NCI-H2081 (cell line): ENCODE measurements at regions not wholly inside any gene's neighbourhood (a gene's known extent, or its start where the extent isn't known, plus 50 kb on each side); places are given as distances from the start of the nearest gene placed in this dataset.

ENCODE experiments used
- DNase-seq, 2 experiments: peaks; one replicate each; lab custom pipeline; 2025; lab: John Stamatoyannopoulos, UW

DNA sequence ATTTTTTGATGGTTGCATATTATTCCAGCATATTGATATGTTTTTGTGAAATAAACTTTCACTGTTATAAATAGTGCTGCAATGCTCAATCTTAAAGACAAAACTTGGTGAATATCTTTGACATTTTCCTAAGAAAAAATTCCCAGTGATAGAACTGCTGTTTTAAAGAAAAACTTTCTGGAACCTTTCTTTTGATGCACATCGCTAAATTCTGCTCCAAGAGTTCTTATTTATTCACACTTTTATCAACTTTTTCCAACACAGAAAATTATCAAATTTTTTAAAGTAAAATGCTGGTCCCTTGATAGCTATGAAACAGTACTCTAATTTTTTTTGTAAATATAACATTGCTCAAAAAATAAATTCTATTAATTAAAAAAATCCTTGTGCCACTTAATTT is 196.6 kb downstream of the HS3ST3A1 start:
- DNase-seq = no peak

DNA sequence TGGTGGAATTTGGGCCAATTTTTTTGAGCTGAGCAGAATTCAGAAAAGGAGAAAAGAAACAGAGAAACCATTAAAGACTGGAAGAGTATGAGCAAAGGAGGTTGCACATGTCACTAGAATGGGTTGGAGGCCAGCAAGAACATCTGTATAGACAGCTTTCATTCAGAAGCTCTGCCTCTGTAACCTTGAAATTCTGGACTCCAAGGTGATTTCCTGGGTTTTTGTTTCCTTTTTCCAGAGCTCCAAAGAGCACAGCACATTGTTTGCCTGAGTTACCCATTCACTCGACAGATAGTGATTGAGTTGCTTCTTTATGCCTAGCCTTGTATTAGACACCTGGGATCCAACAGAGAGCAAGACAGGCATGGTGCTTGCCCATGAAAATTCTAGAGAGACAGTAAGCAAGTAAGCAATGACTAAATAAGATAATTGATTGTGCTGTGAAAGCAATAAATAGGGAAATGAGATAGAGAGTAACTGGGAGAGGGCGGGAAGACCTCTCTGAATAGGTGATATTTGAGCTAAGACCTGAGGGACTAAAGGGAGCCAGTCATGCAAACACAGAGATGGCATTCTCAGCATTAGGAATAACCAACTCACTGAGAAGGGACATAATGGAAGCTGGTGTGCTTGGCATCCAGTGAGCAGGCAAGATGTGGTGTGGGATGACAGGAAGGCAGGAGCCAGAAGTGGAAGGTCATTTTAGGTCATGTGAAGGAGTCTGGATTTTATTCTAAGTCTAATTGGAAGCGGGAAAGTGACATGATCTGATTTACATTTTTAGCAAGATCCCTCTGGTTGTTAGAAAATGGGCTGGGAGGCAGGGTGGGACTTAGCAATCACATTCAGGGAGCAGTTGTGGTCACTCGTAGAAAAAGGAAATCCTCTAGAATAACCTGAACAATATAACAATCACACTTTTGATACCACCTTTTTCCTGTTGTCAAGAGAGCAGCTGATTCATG is 197.5 kb downstream of the HS3ST3A1 start:
- no peak for DNase-seq

DNA sequence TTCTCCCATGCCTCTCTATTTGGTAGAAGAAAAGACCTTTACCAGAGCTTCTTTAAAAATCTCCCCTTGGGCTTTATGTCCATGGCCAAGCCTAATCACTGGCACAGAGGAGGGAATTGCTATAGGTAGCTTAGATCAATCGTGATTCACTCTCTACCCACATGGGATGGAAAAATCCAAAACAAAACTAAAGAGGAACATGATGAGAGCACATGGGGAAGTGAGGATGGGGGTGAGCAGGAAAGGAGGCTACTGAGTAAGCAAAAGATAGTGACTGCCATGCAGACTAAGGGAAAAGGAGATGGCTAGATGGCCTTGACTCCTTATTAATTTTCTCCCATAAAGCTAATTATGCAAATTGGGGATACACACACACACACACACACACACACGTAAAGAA is 201.2 kb downstream of the HS3ST3A1 start:
- no peak for DNase-seq

DNA sequence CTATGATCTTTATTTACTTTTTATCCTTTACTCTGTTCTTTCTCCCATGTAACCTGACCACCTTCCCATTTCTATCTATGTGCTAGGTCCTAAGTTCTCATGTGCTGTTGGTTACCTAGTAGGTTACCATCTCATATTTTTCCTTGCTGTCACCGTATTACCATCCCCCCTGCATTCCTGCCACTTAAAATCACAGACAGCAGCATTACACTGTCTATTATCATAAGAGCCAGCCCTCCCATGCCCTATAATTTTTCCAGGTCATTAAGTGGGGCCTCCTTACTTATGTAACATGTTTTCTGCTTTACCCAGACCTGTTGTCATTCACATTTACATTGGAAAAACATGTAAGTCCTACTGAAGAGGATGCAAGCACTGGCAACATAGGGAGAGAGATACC is 202.9 kb downstream of the HS3ST3A1 start:
- no peak for DNase-seq

DNA sequence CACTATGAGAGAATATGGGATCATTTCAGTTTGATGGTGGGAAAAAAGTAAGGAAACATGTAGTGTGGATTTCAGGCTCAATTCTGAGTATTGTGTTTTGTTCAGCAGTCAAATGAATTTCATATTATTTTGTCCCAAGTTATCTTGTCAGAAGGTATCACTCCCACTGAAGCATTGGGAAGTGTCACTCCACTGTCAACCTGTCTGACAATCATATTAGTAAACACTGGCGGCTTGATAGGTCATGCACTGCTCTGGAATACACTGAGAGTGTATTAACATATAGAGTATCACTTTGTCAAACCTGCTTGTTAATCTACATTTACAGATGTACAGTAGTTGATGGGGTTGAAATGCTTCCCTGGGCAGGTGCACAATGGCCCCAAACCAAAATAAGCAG is 203.6 kb downstream of the HS3ST3A1 start:
- DNase-seq = no peak

DNA sequence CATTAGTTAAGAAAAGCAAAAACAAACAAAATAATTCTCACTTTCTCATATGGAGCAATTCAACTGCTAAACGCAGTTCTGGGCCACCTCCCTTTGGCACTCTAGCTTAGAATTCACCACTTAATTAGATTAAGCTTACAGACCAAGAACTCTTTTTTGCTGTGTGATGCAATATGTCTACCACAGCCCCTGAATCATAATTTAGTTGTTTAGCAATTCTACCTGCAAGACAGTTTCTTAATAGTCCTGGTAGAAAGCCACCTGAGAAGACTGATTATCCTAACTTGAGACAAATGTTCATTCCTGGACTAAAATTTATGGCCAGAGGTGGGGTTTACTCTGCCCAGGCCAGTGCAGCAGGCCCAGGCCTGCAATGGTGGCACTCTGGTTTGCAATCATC is 205.9 kb downstream of the HS3ST3A1 start:
- DNase-seq = no peak

DNA sequence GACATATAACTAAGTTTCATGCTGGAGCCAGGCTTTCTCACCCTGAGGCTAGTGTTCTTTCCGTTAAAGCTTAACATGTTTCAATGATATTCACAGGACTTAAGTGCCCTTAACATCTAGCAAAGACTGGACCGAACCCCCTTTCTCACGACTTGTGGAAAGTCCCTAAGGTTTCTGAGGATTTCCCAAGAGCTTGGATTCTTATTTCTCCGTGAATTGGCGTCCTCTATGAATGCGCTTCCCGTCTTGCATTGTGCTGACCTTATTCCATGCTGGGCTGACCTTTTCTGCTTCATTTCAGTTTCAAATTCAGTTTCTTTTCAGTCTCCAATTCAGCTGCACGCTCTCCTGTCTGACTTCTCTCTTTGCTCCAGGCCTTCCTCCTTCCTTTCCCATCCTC is 206.4 kb downstream of the HS3ST3A1 start:
- no peak for DNase-seq

DNA sequence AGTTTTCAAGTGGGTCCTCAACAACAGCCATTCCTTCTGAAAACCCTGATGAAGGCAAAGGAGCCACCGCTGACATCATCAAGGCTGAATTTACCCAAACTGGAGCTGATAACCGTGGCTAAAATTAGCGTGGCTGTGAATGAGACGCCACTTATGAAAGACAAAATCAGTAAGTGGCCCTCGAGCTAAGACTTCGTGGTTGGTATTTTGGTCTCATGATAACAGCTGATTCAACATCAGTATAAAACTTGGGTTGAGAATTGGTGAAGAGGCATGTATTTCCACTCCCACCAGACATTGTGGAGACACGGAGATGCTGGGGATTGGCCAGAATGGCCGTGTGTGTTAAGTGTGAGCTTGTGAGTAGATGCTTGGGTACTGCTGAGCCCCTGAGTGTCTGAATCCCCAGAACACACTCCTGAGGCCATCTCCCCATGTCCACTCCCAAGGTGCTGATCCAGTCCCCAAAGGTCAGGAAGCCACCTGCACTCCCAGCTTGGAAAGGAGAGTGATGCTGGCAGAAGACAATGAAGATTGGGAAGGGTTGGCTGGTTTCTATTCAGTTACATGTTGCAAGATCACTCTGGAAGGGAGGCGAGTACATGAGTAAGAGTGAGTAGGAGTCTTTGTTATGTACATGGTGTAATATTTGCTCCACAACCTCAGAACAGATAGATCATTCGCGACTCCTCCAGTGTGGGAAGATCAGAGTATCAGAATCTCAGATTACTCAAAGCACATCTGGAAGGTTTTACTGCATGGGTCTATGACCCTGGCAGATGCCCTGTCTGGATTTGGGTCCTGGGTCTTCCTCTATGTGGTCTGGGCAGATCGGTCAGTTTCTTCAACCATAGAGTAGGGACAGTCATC is 207.7 kb downstream of the HS3ST3A1 start:
- no peak for DNase-seq

DNA sequence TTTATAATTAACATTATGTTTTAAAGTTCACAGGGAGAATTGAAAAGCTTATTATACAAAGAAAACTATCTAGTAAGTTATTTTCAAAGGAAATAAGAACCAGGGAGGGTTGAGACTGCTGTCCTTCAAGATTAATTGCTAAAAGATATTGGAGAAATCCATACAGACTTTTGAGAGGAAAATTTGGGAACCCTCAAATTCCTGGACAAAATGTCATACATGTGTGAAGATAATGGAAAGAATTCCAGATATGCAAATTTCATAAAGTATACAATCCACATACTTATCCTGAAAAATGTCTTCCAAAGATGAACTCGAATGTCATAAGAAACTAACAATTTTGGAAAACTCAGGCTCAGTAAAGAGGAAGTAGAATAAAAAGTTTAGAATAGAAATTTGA is 213.8 kb downstream of the HS3ST3A1 start:
- DNase-seq = no peak

DNA sequence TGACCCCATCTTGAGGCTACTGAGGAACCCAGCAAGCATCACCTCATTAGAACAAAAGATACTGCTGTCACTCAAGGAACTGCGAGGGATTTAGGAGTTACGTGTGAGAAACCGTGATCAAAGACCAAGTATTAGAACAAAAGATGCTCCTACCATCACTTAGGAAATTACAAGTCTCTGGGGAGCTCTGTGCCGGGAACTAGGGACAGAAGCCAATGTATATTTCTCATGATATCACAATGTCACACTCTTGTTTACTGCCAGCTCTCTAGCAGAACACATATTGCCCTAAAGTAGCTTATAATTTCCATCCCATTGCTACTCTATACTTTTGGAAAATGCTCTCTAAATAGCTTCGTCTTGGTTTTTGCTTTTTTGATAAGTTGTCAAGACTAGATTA is 214.5 kb downstream of the HS3ST3A1 start:
- no peak for DNase-seq

DNA sequence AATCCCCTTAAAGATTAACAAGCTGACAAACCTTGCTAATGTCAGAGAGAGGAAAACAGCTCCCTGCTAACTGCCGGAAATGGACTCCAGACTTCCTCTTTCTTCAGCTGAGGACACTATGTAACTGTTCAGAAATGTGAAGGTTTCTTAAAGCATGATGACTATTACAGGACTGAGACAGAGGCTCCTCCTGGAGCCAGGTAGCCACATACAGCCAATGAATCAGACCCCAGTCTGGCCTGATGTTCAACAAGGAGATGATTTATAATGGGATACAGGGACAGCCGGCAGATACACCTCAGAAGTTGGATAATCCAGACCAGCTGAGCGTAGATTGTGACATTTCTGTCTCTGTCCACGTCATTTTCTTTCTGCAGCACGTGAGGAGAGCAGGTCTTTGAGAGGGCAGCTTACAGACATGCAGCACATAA is 216.2 kb downstream of the HS3ST3A1 start:
- DNase-seq = no peak

DNA sequence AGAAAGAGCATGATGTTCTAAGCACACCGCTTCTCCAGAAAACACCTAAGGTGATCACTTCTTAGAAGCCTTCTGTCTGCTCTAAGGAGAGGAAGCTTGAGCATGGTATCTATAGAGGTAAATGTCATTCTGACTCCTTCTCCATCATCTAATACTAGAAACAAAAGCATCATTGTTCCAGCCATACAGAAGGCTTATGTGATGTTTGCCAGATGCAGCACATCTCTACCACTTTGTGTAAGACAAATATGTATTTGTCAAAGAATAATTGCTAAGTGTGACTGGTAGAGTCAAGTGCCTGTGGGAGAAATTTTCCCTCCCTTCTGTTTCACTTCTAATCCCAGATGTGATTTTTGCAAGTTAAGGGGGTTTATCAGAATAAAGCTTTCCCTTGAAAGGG is 217.1 kb downstream of the HS3ST3A1 start:
- no peak for DNase-seq

DNA sequence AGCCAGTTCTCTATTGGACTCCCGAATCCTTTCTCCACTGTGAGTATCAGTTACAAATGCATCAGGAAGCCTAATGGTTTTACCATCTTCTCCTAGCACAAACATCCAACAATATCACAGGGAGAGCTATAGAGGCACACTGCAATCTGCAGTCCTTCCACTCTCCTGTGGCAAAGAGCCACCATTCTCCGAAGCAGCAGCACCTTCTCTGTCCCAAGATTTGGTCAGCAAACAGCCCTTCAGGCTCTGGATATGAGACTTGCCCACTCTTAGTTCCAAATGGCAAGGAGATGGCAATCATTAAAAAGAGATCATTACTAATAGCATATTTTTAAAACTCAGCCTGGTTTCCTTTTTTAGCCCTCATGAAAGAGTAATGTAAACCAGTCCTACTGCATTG is 223.4 kb downstream of the HS3ST3A1 start:
- no peak for DNase-seq

DNA sequence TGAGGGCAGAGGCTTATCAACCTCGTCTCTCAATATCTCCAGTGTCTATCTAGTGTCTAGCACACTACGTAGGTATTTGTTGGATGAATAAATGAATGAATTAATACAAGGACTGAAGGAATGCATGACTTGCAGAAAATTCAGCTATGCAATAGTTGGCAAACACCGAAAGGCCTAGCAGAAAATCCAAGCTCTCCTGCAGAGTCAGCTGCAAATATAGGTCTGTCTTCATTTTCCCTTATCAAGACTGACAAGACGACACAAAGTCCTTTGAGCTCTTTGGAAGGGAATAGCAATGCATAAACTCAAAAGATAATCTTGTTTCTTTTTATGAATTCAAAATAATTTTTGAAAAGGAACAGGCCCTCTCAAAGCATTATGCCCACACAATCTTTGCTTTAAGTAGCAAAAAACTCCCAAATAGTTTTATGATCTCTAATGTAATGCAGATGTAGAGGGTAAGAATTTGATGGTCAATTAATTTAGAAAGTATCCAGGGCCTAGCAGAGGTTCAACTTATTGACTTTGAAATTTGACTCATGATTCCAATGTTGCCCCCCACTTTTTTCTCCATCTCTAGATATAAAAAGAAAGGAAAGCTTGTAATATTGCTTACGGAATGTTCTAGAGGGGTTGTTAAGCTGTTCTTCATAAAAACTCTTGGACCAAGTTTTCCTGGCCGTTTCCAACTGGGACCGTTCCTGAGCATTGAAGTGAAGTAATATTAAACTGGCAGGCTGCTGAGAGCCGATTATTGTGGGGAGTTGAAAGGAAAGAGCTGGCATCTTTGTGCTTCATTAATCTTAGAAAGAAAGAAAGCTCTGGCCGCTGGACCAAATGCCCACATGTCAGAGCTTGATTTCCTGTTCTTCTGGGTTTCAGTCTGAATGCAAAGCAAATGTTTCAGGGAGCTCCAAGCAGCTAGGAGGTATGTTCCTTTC is 227.3 kb downstream of the HS3ST3A1 start:
- no peak for DNase-seq

DNA sequence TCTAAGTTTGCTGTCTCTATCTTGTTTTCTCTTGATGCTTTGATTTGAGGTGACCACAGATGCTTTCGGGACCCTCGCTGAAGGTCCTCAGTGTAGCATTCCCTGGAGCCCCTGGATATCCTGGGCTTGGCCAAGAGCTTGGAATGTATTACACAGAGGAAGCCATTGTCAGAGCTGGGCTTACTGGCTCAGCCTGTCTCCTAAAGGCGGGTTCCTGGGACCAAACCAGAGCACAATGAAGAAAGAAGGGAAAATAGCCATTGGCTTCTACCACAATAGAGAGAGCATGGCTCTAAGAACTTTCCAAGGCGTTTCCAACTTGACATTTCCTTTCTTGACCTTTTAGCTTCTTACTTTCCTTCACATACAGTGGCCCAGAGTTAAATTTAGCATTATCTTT is 229.3 kb downstream of the HS3ST3A1 start:
- DNase-seq = no peak

DNA sequence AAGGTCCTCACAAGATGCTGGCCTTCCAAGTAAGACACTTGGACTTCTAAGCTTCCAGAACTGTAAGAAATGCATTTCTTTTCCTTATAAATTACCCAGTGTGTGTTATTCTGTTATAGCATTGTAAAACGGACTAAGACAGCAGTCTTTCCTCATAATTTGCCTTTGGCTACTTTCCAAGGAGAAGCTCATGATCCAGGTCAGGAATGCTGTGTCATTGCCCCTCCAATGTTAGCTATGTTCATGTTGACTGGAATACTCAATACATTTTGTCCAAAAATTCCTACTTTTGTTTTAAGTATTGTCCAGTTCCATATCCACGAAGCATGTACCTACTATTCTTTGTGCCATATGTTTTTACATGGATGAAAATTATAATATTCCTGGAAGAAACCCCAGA is 234.6 kb downstream of the HS3ST3A1 start:
- DNase-seq = no peak

DNA sequence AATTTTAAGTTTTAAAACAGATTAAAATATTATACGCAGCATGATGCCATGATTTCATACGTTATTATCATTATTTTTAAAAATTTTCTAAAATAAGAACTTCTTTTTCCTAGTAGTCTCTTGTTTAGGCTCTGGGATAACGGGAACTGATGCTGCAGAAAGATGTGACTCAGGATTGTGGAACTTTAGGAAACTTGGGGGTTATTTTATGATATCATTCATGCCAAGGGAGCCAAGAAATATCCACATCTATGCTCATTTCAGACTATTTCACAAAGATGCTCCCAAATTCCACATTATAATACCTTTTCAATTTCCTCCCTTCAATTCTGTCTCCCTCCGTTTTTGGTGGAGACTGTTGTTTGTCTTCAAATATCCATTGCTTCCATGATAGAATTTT is 236.4 kb downstream of the HS3ST3A1 start:
- DNase-seq = no peak

DNA sequence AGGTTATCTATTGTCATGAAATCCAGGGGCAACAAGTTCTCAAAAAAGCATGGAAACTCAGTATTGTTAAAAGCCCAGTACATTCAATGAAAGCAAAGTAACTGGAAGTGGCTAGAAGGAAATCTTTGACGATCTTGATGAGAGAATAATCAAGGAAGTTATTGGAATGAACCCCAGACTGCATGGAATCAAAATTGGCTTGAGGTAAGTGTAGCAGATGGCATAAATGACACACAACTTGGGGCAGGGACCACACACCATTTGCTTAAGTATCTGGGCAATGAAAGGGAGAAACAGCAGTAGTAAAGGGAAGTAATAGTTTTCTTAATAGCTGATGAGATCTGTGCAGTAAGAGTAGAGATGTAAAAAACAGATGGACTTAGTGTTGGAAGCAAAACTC is 238.0 kb downstream of the HS3ST3A1 start:
- DNase-seq = no peak

DNA sequence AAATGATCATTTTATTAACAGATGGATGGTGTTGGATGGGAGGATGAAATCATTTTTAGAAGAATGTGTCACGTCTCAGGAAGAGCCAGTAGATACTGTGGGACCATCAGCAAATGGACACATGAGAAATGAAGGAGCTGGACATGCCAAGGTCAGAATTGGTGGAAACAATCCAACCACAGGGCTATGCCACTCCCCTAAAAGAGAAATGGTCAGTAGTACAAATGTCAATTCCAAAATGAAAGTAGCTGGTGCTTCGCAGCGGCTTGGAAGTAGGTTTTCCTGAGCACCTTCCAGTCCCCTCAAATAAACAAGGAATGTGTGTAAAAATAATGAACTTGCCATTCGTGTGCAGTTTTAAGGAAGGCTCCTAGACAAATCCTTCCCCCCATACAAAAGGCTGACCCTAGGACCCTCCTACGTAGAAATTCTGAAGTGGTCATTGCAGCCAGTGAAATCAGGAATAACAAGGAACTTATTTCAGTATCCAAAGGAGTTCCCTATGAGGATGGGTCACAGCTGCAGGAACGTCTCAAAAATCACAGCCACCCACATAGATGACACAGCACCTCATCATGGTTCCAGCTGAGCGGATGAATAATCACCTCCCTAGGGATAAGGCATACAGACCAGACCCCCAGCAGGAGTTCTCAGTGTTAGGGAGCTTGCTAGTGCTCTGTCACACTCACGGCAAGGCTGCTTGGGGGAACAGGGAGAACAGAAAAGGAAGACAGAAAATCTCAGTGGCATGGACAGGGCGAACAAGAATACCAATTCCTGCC is 239.2 kb downstream of the HS3ST3A1 start:
- no peak for DNase-seq

DNA sequence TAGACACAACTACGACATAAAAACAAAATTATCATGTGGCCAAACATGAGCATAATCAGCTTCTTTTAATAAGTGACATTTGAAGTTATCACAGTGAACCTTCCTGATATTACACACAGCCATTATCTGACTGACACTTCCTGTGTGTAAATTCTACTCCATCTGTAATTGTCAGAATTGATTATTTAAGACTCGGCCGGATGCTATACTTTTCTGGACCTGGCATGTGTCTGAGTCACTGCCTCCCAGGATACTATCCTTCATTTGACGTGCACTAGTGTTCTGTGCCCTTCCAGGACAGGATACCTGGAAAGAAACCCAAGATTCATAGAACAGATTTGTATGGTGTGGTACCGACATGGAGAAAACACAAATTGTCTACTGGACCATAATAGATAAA is 242.0 kb downstream of the HS3ST3A1 start:
- no peak for DNase-seq

DNA sequence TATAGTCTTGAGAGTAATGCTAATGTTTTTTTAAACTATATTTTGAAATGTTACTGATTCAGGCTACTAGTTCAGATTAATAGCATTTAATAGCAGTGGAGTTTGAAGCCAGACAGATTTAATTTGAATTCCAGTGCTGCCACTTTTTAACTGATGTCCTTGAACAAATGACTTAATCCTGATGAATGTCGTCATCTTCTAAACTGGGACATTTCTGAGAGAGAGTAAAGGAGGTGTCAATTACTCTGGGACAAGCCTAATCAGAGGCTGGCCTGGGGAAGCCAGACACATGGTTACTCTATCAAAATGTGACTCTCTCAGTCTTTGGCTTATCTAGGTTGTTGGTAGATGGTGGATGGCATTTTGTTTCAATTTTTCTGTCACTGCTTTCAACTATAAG is 246.7 kb downstream of the HS3ST3A1 start:
- no peak for DNase-seq
